CD4-positive, alpha-beta T cell treated with Interleukin-4 for 4 hours (primary cell): ENCODE measurements at regions not wholly inside any gene's neighbourhood (a gene's known extent, or its start where the extent isn't known, plus 50 kb on each side); places are given as distances from the start of the nearest gene placed in this dataset.
A peak's percentile ranks its signal among the peaks of the same experiment; 100 is the strongest.
"Not testable (repeated sequence)": the region's sequence is repeated elsewhere in the genome, so short reads cannot be mapped to it uniquely, and the experiment has no call there.

Experiments used
- DNase-seq: peaks from one replicate; pipeline ENCODE4 v3.0.0-alpha.2; 2020

DNA sequence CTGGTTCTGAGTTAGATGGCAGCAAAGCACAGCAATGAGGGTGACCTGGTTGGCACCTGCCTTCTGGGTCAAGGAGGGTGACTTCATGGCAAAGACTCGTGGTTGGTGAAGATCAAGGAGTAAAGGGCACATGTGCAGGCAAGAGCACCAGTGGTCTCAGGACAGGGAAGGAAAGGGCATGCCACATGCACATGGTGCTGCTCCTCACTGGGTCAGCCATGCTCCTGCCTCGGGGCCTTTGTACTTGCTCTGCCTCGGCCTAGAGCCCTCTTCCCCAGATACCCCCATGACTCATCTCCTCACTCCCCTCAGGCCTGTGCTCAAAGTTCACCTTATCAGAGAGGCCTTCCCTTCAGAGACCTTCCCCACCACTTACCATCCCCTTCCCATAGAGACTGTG lies 106.7 kb upstream of the KDM7A start:
- DNase-seq = no peak

- DNase-seq = no peak
These were observed 105.2 kb upstream of the KDM7A start for GRCh38 chr7:140281960-140282359.

GRCh38 chr7:140281255-140281654 lies 104.5 kb upstream of the KDM7A start:
- no peak for DNase-seq

DNA sequence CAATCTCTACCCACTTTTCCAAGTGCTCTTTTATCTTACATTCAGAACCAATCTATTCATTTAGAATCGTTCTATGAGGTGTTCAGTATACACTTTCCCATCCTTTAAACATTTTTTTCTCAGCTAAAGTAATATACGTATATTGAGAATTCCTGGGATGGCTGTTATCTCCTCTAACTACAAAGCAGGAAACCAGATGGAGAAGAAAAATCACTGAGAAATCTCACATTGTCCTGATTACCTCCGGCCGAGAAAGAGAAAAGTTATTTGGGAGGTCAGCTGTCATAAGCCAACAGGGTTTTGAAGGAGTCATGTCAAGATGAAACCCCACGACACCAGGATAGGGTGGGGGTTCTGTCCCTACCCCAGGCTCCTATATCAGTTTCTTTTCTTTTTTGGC lies 99.2 kb upstream of the KDM7A start:
- no peak for DNase-seq

DNA sequence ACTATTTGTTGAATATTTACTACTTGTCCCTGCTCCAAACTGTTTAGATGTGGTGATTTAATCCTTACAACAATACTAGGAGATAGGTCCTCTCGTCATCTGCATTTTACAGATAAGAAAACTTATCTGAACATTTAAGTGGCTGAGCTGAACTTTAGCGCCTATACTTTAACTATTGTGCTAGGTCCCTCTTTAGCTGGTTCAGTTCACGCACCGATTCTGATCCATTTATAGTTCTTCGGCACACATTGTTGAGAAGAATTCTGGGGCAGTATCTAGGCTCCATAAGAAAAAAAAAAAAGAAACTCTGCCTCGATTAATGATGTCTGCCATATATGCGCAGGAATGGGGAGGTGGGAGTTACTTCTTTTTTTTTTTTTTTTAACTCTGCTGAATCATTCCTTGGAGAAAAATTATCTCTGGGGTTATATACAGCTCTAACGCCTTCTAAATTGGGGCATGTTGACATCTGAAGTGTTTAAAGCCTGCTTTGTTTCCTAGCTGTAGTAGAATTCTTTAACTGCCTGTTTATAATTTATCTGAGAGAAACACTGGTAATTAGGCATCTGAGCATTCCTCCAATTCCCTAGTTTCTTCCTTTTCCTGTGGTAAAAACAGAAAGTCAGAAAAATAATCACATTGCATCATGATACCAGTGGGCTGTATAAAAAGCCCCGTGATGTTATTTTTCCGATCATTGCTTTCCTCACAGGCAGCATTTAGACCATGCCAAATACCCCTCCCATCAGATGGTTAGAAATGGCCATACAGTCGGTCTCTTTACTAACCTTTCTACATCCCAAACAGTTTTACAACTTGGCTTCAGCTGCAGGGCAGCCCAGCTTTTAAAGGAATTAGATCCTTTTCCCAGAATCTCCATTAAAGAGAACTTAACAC lies 98.5 kb upstream of the KDM7A start:
- no peak for DNase-seq

DNA sequence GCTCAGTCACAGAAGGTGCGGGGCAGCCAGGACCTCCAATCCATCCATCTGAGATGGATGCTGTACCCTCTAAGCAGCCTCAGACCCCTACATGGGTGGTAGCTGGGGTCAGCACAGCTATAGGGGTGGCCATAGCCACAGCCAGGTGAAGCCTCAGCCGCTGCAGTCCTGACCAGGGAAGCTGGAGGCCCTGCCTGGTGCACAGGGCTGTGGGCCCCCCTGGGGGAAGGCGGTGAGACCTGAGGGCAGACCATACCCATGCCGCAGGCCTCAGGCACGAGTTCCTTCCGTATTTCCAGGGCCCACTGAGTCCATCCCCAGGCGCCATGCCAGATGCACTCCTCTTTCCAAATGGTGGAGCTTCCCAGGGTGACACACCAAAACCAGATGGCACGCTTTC lies 96.6 kb upstream of the KDM7A start:
- DNase-seq = no peak

GRCh38 chr7:140271643-140271968 lies 94.8 kb upstream of the KDM7A start:
- not testable (repeated sequence) for DNase-seq

DNA sequence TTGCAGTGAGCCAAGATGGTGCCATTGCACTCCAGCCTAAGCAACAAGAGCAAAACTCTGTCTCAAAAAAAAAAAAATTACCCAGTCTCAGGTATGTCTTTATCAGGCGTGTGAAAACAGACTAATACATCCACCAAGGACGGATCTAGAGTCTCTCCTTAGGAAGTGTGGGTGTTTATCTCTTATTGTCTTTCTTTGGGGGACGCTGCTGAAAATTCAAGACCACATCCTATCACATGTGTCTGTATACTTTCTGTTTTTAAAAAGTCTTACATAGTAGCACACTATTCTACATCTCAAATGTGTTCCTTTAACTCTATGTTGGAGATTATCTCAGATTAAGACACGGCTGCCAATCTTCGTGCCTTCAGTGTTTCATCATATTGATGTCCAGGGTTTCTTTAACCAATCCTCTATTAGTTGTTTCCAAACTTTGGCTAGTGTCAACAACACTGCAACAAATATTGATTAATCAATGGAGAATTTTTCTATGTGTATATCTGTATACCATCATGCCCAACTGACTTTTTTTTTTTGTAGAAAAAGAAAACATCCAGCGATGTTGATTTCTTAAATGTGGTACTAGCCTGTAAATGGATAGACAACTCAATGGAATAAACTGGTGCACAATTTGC lies 92.3 kb upstream of the KDM7A start:
- DNase-seq = no peak

DNA sequence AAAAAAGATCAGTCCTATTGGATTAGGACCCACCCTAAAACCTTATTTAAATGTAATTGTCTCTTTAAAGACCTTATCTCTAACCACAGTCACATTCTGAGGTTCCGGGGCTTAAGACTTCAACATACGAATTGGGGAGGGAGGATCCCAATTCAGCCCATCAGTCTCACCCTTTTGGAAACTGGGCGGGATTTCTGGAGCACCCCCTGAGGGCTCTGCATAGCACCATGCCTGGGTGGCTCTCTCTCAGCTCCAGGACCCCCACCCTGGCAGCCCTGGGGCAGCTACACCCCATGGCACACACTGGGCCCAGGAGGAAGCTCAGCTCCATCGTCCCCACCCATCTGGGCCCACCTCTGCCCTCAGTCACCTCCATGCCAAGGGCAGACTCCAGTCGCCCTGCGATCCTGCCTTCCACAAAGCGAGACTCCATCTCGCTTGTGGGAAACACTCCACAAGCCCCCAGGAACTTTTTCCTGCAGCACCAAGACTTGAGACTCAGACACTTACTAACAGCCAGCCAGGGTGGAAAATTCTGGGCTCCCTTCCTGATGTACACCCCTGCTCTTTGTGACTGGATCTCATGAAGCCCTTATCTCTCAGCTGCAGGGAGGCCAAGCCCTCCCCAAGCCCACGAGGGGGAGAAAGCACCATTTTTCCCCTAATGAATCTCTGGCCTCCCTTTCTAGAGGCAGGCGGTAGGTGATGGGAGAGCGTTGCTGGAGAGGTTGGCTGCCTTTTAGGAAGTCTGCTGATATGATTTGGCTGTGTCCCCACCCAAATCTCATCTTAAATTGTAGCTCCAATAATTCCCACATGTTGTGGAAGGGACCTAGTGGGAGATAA lies 90.8 kb upstream of the KDM7A start:
- no peak for DNase-seq

GRCh38 chr7:140263277-140263676 lies 86.5 kb upstream of the KDM7A start:
- DNase-seq = peak; percentile 74

DNA sequence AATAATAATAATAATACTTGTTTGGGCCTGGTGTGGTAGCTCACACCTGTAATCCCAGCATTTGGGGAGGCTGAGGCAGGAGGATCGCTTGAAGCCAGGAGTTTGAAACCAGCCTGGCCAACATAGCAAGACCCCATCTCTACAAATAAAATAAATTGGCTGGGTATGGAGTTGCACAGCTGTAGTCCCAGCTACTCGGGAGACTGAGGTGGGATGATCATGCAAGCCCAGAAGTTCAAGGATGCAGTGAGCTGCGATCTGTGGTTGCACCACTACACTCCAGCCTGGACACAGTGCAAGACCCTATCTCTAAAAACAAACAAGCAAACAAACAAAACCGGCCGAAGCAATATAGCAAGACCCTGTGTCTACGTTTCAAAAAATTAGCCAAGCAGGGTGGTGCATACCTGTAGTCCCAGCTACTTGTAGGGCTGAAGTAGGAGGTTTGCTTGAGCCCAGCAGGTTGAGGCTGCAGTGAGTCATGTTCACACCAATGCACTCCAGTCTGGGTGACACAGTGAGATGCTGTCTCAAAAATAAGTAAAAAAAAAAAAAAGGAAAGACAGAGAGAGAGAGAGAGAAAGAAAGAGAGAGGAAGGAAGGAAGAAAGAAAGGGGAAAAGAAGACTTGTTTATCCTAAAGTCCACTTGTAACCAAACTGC lies 85.6 kb upstream of the KDM7A start:
- DNase-seq = peak; percentile 53

DNA sequence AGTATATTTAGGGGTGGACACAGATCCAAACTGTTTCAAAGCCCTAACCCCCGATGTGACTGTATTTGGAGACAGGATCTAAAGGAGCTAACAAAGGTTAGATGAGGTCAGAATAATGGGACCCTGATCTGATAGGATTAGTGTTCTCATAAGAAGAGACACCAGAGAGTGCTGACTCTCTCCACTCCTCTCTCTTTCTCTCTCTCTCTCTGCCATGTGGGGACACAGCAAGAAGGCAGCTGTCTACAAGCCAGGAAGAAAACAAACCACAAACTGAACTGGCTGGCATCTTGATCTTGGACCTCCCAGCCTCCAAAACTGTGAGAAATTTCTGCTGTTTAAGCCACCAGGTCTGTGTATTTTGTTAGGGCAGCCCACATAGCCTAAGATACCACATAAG lies 84.7 kb upstream of the KDM7A start:
- DNase-seq = no peak

DNA sequence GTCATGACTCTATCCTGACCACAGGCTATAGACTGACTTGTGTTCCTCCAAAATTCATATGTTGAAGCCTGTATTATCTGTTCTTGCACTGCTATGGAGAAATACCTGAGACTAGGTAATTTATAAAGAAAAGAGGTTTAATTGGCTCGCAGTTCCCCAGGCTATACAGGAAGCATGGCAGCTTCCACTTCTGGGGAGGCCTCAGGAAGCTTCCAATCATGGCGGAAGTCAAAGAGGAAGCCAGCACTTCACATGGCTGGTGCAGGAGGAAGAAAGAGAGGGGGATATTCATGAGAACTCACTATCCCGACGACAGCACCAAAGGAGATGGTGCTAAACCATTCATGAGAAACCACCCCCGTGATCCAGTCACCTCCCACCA lies 84.3 kb upstream of the KDM7A start:
- DNase-seq = no peak

GRCh38 chr7:140260352-140261104 lies 83.7 kb upstream of the KDM7A start:
- DNase-seq = no peak

DNA sequence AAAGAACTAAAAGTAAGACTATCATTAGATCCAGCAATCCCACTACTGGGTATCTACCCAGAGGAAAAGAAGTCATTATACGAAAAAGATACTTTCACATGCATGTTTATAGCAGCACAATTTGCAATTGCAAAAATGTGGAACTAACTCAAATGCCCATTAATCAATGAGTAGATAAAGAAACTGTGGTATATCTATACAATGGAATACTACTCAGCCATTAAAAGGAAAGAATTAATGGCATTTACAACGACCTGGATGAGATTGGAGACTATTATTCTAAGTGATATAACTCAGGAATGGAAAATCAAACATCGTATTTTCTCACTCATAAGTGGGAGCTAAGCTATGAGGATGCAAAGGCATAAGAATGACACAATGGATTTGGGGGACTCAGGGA lies 80.5 kb upstream of the KDM7A start:
- DNase-seq = not testable (repeated sequence)

DNA sequence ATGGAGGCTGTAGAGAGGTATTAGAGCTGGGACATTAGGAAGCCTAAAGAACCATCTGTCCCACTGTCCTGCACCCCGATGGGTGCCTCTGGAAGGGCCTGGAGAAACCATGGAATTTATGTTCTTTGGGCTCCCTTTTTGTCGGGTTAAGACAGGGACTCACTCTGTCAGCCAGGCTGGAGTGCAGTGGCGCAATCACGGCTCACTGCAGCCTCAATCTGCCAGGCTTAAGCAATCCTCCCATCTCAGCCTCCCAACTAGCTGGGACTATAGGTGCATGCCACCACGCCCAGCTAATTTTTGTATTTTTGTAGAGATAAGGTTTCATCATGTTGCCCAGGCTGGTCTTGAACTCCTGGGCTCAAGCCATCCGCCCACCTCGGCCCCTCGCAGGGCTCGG lies 78.2 kb upstream of the KDM7A start:
- DNase-seq = not testable (repeated sequence)

DNA sequence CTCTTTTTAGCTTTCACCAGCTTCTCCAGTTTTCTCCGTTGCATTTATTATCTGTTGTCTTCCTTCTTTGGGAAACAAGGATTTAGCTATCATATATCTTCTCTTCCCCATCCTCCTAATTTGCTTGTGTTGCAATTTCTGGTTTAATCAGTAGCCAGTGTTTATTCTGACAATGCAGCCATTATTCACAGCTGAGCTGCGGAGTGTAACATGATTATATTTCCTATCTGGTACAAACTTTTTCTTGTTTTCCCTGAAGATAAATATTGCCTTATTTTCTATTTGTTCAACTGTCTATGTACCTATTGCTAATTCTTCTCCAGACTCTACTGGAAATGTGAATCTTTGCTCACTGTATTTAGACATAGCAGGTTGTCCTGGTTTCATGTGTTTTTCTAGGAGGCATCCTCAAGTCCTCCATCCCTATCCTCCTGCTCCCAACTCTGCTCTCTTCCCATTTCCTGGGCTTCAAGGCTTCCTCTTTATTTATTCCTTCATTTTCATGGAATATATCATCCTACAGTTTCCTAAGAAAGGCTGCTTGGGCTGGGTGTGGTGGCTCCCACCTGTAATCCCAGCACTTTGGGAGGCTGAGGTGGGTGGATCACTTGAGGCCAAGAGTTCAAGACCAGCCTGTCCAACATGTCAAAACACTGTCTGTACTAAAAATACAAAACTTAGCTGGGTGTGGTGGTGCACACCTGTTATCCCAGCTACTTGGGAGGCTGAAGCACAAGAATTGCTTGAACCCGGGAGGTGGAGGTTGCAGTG lies 72.4 kb upstream of the KDM7A start:
- DNase-seq = no peak

- no peak for DNase-seq
These were observed 70.8 kb upstream of the KDM7A start for GRCh38 chr7:140247559-140247958.

GRCh38 chr7:140245611-140246105 lies 68.9 kb upstream of the KDM7A start:
- DNase-seq = no peak

DNA sequence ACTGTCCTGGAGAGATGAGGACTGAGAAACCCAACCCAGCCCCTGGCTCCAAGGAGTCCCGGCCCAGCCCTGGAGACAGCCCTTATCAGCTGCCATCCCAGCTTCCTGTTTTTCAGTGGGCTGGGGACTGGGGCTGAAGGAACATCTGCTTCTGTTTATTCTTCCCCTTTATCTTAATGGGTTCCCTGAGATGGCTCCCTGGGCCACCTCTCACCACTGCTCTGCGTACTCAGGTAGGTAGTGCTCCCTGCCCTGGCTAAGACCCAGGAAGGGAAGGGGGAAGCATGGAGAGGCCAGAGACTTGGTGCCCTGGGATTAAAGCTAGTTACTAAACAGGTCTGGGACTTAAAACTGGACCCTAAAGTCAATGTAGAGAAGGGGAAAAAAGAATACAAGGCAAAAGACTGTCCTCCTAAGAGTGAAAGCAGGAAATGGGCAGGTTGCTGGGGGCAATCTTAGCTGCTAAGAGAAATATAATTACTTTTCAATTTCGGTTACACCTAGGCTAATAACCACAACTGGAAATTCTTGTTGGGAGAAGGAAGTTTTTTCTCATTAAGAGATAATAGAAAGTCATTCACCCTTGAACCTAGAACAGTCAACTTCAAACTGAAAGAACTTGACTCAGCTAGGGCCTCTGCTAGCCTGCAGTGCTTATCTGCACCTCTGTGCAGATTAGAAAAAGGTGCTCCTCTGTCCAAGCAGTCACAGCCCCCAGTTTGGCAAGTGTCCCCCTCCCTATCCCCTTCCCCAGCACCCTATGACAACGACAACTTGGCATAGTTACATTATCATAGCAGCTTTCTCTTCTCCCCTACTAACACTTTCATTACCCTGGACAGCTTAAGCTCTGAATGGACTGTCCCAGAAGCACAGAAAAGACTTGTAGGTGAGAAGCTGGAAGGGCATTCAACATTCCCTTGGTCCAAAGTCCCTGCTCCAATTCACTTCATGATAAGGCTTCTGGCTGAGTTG lies 65.6 kb upstream of the KDM7A start:
- no peak for DNase-seq
